ENCODE measurements at regions not wholly inside any gene's neighbourhood (a gene's known extent, or its start where the extent isn't known, plus 50 kb on each side); places are given as distances from the start of the nearest gene placed in this dataset.
"Not testable (repeated sequence)": the region's sequence is repeated elsewhere in the genome, so short reads cannot be mapped to it uniquely, and the experiment has no call there.

DNA sequence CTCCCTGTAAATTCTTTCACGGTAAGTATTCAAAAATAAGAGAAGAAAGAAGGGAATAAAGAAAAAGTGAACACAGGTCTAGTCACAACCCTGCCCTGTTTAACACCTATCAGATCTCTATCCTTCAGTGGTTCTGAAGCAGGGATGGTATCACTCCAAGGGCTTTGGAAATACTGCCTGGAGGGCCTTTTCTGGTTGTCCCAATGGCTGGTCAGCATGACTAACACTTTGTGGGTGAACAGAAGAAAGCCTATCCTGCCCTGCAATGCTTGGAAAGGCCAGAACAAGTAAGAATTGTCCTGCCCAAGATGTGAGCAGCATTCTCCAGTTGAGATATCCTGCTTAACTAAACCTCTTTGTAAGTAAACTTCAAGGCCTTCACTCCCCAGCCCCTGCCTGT, 124.9 kb downstream of the TMEM167A start:
- Histone ChIP-seq H3K36me3 (ENCODE audit: control insufficient read depth in 1 of 2, insufficient read depth in 2 of 2, low read length in 2 of 2) (no peaks in the 10 kb centered on the region), H3K27ac (ENCODE audit: low read length) (no peak overlapping the region)

GRCh38 chr5:82944267-82944666, 132.9 kb downstream of the TMEM167A start:
- H3K36me3 ChIP-seq (ENCODE audit: control insufficient read depth in 1 of 2, insufficient read depth in 2 of 2, low read length in 2 of 2); H3K9me3 ChIP-seq (ENCODE audit: control insufficient read depth in 1 of 2, low read length in 2 of 2); H3K4me1 ChIP-seq (ENCODE audit: control insufficient read depth in 1 of 2, insufficient read depth in 2 of 2, low read length in 2 of 2); H3K4me3 ChIP-seq (ENCODE audit: low read depth in 1 of 2, low read length in 2 of 2); H3K27me3 ChIP-seq (ENCODE audit: low read depth, low read length); H3K27ac ChIP-seq (ENCODE audit: low read length): not testable (repeated sequence)

More for the DNA sequence above, 124.9 kb downstream of the TMEM167A start:
- Histone ChIP-seq H3K27me3 (ENCODE audit: low read depth, low read length) (no peaks in the 10 kb centered on the region), H3K4me1 (ENCODE audit: control insufficient read depth in 1 of 2, insufficient read depth in 2 of 2, low read length in 2 of 2) (no peaks in the 10 kb centered on the region), H3K9me3 (ENCODE audit: control insufficient read depth in 1 of 2, low read length in 2 of 2) (peaks cover 0 to 8% of the 10 kb centered on the region in 2 donors), H3K4me3 (ENCODE audit: low read depth in 1 of 2, low read length in 2 of 2) (no peak overlapping the region)

DNA sequence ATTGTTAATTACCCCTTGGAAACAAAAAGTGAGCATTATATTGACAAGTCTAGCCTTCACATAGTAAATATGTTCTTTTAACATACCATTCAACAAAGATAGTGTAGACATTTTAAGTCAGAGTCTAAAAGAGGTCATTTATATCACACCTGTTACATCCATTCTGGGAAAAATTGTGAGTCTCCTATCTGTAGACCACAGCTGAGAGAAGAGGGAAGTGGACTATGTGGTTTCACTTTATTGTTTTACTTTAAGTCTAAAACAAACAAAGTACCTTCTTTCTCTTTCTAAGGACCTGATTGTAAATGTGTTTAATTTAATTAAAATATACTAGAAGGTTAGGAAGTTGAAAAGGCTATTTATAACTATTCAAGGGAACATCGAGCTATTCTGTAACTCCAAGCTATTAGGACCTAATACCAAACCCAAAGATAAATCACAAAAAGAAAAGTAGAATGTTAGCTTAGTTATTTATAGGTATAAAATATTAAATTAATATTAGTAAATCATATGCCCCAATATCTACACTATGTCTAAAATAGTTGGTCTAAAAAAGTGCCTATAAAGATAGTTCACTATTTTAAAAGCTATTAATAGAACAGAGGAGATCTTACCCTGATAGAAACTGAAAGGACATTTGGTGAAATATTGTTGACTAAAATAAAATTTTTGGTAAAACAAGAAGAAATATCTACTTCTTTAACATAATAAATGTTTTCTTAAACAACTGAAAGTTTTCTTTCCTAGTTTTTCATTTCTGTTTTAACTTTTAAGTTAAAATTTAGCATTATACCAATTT, 134.9 kb downstream of the TMEM167A start:
- no peak overlapping the region for H3K27ac ChIP-seq (ENCODE audit: low read length)
- peaks cover 0 to 4% of the 10 kb centered on the region in 2 donors for H3K9me3 ChIP-seq (ENCODE audit: control insufficient read depth in 1 of 2, low read length in 2 of 2)
- no peaks in the 10 kb centered on the region for H3K36me3 ChIP-seq (ENCODE audit: control insufficient read depth in 1 of 2, insufficient read depth in 2 of 2, low read length in 2 of 2)
- H3K4me1 ChIP-seq (ENCODE audit: control insufficient read depth in 1 of 2, insufficient read depth in 2 of 2, low read length in 2 of 2) = no peaks in the 10 kb centered on the region
- no peaks in the 10 kb centered on the region for H3K27me3 ChIP-seq (ENCODE audit: low read depth, low read length)
- no peak overlapping the region for H3K4me3 ChIP-seq (ENCODE audit: low read depth in 1 of 2, low read length in 2 of 2)

GRCh38 chr5:82938901-82939725, 138.1 kb downstream of the TMEM167A start:
- no peaks in the 10 kb centered on the region for H3K4me1 ChIP-seq (ENCODE audit: control insufficient read depth in 1 of 2, insufficient read depth in 2 of 2, low read length in 2 of 2)
- no peaks in the 10 kb centered on the region for H3K36me3 ChIP-seq (ENCODE audit: control insufficient read depth in 1 of 2, insufficient read depth in 2 of 2, low read length in 2 of 2)
- H3K27ac ChIP-seq (ENCODE audit: low read length) = no peak overlapping the region
- no peak overlapping the region for H3K4me3 ChIP-seq (ENCODE audit: low read depth in 1 of 2, low read length in 2 of 2)
- H3K27me3 ChIP-seq (ENCODE audit: low read depth, low read length) = no peaks in the 10 kb centered on the region
- peaks cover 0 to under 1% of the 10 kb centered on the region in 2 donors for H3K9me3 ChIP-seq (ENCODE audit: control insufficient read depth in 1 of 2, low read length in 2 of 2)

DNA sequence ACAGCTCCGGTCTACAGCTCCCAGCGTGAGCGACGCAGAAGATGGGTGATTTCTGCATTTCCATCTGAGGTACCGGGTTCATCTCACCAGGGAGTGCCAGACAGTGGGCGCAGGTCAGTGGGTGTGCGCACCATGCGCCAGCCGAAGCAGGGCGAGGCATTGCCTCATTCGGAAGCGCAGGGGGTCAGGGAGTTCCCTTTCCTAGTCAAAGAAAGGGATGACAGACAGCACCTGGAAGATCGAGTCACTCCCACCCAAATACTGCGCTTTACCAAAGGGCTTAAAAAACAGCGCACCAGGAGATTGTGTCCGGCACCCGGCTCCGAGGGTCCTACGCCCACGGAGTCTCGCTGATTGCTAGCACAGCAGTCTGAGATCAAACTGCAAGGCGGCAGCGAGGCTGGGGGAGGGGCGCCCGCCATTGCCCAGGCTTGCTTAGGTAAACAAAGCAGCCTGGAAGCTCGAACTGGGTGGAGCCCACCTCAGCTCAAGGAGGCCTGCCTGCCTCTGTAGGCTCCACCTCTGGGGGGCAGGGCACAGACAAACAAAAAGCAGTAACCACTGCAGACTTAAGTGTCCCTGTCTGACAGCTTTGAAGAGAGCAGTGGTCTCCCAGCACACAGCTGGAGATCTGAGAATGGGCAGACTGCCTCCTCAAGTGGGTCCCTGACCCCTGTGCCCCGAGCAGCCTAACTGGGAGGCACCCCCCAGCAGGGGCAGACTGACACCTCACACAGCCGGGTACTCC, 144.5 kb downstream of the TMEM167A start:
- not testable (repeated sequence) for H3K9me3 ChIP-seq (ENCODE audit: control insufficient read depth in 1 of 2, low read length in 2 of 2); H3K4me3 ChIP-seq (ENCODE audit: low read depth in 1 of 2, low read length in 2 of 2); H3K36me3 ChIP-seq (ENCODE audit: control insufficient read depth in 1 of 2, insufficient read depth in 2 of 2, low read length in 2 of 2); H3K27me3 ChIP-seq (ENCODE audit: low read depth, low read length); H3K4me1 ChIP-seq (ENCODE audit: control insufficient read depth in 1 of 2, insufficient read depth in 2 of 2, low read length in 2 of 2); H3K27ac ChIP-seq (ENCODE audit: low read length)

DNA sequence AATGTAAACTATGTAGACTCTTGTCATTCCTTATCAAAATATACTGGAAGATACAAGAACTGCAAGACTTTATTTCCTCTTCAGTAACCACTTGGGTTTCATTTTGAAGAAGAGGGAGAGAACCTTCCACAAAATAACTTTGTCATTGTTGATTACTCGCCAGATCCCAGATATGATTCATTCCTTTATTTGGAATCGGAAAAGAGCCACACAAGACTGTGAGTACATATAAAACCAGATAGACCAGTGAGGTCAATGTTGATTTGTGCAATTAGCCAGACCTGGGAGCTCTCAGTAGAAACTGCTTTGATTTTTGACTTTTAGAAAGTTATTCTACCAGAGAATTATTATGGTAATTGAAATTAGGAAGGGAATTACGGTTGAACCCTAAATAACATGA, 146.1 kb downstream of the TMEM167A start:
- no peaks in the 10 kb centered on the region for H3K36me3 ChIP-seq (ENCODE audit: control insufficient read depth in 1 of 2, insufficient read depth in 2 of 2, low read length in 2 of 2)
- H3K27me3 ChIP-seq (ENCODE audit: low read depth, low read length) = no peaks in the 10 kb centered on the region
- no peak overlapping the region for H3K4me3 ChIP-seq (ENCODE audit: low read depth in 1 of 2, low read length in 2 of 2)
- H3K9me3 ChIP-seq (ENCODE audit: control insufficient read depth in 1 of 2, low read length in 2 of 2) = no peaks in the 10 kb centered on the region
- no peaks in the 10 kb centered on the region for H3K4me1 ChIP-seq (ENCODE audit: control insufficient read depth in 1 of 2, insufficient read depth in 2 of 2, low read length in 2 of 2)
- no peak overlapping the region for H3K27ac ChIP-seq (ENCODE audit: low read length)

- H3K27me3 ChIP-seq (ENCODE audit: low read depth, low read length) = no peaks in the 10 kb centered on the region
- H3K9me3 ChIP-seq (ENCODE audit: control insufficient read depth in 1 of 2, low read length in 2 of 2) = no peaks in the 10 kb centered on the region
- peaks cover 0 to 6% of the 10 kb centered on the region in 2 donors for H3K4me1 ChIP-seq (ENCODE audit: control insufficient read depth in 1 of 2, insufficient read depth in 2 of 2, low read length in 2 of 2)
- H3K27ac ChIP-seq (ENCODE audit: low read length) = no peak overlapping the region
- no peak overlapping the region for H3K4me3 ChIP-seq (ENCODE audit: low read depth in 1 of 2, low read length in 2 of 2)
- no peaks in the 10 kb centered on the region for H3K36me3 ChIP-seq (ENCODE audit: control insufficient read depth in 1 of 2, insufficient read depth in 2 of 2, low read length in 2 of 2)
These were observed 152.2 kb downstream of the TMEM167A start for GRCh38 chr5:82925061-82925411.

GRCh38 chr5:82924226-82925060, 152.8 kb downstream of the TMEM167A start:
- H3K4me1 ChIP-seq (ENCODE audit: control insufficient read depth in 1 of 2, insufficient read depth in 2 of 2, low read length in 2 of 2) = peaks cover 0 to 6% of the 10 kb centered on the region in 2 donors
- no peak overlapping the region for H3K27ac ChIP-seq (ENCODE audit: low read length)

GRCh38 chr5:82922086-82922734, 155.0 kb downstream of the TMEM167A start:
- Histone ChIP-seq H3K36me3 (ENCODE audit: control insufficient read depth in 1 of 2, insufficient read depth in 2 of 2, low read length in 2 of 2) (no peaks in the 10 kb centered on the region), H3K27me3 (ENCODE audit: low read depth, low read length) (no peaks in the 10 kb centered on the region), H3K4me1 (ENCODE audit: control insufficient read depth in 1 of 2, insufficient read depth in 2 of 2, low read length in 2 of 2) (peaks cover 0 to 6% of the 10 kb centered on the region in 2 donors), H3K9me3 (ENCODE audit: control insufficient read depth in 1 of 2, low read length in 2 of 2) (no peaks in the 10 kb centered on the region), H3K27ac (ENCODE audit: low read length) (no peak overlapping the region), H3K4me3 (ENCODE audit: low read depth in 1 of 2, low read length in 2 of 2) (no peak overlapping the region)

More at GRCh38 chr5:82924226-82925060, 152.8 kb downstream of the TMEM167A start:
- Histone ChIP-seq H3K36me3 (ENCODE audit: control insufficient read depth in 1 of 2, insufficient read depth in 2 of 2, low read length in 2 of 2) (no peaks in the 10 kb centered on the region), H3K27me3 (ENCODE audit: low read depth, low read length) (no peaks in the 10 kb centered on the region), H3K9me3 (ENCODE audit: control insufficient read depth in 1 of 2, low read length in 2 of 2) (no peaks in the 10 kb centered on the region), H3K4me3 (ENCODE audit: low read depth in 1 of 2, low read length in 2 of 2) (no peak overlapping the region)

DNA sequence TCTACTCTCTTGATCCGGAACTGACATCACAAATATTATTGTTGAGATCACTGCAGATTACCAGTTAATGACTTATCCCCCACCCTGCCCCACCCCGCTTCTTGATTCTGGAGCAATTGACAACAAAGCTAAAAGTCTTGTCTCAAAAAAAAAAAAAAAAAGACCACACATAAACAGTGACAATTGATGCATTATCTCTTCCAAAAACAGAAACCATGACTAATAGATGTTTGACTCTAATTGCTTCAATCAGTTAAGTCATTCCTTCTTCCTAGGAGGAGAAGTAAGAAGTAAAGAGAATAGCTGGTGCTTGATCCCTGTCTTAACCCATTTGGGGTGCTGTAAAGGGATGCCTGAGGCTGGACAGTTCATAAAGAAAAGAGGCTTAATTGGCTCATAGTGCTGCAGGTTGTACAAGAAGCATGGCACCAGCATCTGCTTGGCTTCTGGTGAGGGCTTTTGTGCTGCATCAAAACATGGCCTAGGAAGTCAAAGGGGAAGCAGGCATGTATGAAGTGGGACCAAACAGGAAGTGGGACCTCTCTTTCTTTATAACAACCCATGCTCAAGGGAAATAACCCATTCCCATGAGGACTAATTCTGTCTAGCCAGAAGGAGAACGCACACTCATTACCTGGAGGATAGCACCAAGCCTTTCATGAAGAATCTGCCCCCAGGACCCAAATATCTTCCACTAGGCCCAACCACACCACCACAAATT, 158.7 kb downstream of the TMEM167A start:
- Histone ChIP-seq H3K27ac (ENCODE audit: low read length) (no peak overlapping the region), H3K4me1 (ENCODE audit: control insufficient read depth in 1 of 2, insufficient read depth in 2 of 2, low read length in 2 of 2) (peaks cover 0 to 6% of the 10 kb centered on the region in 2 donors), H3K27me3 (ENCODE audit: low read depth, low read length) (no peaks in the 10 kb centered on the region), H3K9me3 (ENCODE audit: control insufficient read depth in 1 of 2, low read length in 2 of 2) (peaks cover 0 to 4% of the 10 kb centered on the region in 2 donors), H3K4me3 (ENCODE audit: low read depth in 1 of 2, low read length in 2 of 2) (no peak overlapping the region), H3K36me3 (ENCODE audit: control insufficient read depth in 1 of 2, insufficient read depth in 2 of 2, low read length in 2 of 2) (no peaks in the 10 kb centered on the region)

Data from muscle layer of duodenum (tissue), 2 donors.